Esophagus muscularis mucosa (tissue), 3 donors: ENCODE measurements at regions not wholly inside any gene's neighbourhood (a gene's known extent, or its start where the extent isn't known, plus 50 kb on each side); places are given as distances from the start of the nearest gene placed in this dataset.

ENCODE experiments used
- CTCF ChIP-seq, 3 experiments: fragments of 200-600 bp in 2 of 3; fragments of 450-650 bp in 1 of 3; sonication (generic) in 2 of 3; IDR thresholded peaks; one replicate each; pipeline ENCODE4 v1.5.1; 2017 to 2019; ENCODE audit warnings: antibody characterized with exemption in 3 of 3, mild to moderate bottlenecking in 2 of 3, moderate library complexity in 1 of 3
- POLR2A ChIP-seq: fragments of 450-650 bp; IDR thresholded peaks from one replicate; pipeline ENCODE4 v1.6.1; 2017; ENCODE audit warnings: antibody characterized with exemption, moderate library complexity, mild to moderate bottlenecking, low read depth
- POLR2AphosphoS5 ChIP-seq, 2 donors: sonication (generic); formaldehyde crosslinking; IDR thresholded peaks; one replicate each; pipeline ENCODE4 v1.6.1; 2017; ENCODE audit warnings: antibody characterized with exemption in 2 of 2

GRCh38 chr2:208556983-208557484 is 150.4 kb downstream of the PTH2R start:
- TF ChIP-seq POLR2A (no peak), POLR2AphosphoS5 (IDR thresholded peaks at IDR 0.05) (no peak), CTCF (IDR thresholded peaks at IDR 0.05) (no peak)
